Memory B cell (primary cell): ENCODE measurements at regions not wholly inside any gene's neighbourhood (a gene's known extent, or its start where the extent isn't known, plus 50 kb on each side); places are given as distances from the start of the nearest gene placed in this dataset.
"Not testable (repeated sequence)": the region's sequence is repeated elsewhere in the genome, so short reads cannot be mapped to it uniquely, and the experiment has no call there.

Source experiments
- ATAC-seq: fragments of 150-1000 bp; cut with Tn5 transposase; 2 replicates; pipeline ENCODE4 v1.10.0; 2021; ENCODE audit warnings: low read depth, mild to moderate bottlenecking, moderate library complexity
- DNase-seq, 2 donors: peaks; one replicate each; pipeline ENCODE4 v3.0.0; 2022; ENCODE audit warnings: low spot score in 2 of 2
- H3K27ac Mint-ChIP-seq: one replicate; pipeline ENCODE4 v1.8.0; 2022; ENCODE audit warnings: mild to moderate bottlenecking, moderate library complexity, mixed read lengths
- H3K27me3 Mint-ChIP-seq: one replicate; pipeline ENCODE4 v1.8.0; 2022; ENCODE audit warnings: mixed read lengths
- H3K36me3 Mint-ChIP-seq: one replicate; pipeline ENCODE4 v1.8.0; 2022; ENCODE audit warnings: mild to moderate bottlenecking, mixed read lengths
- H3K4me1 Mint-ChIP-seq: one replicate; pipeline ENCODE4 v1.8.0; 2022; ENCODE audit warnings: mixed read lengths
- H3K4me3 Mint-ChIP-seq: one replicate; pipeline ENCODE4 v1.8.0; 2022; ENCODE audit warnings: mild to moderate bottlenecking, moderate library complexity, mixed read lengths
- H3K9me3 Mint-ChIP-seq: one replicate; pipeline ENCODE4 v1.8.0; 2022; ENCODE audit warnings: mixed read lengths

- H3K27me3 Mint-ChIP-seq, result peaks cover 20% of the 10 kb centered on the region
- DNase-seq (no peak), ATAC-seq (no peak)
- no peaks in the 10 kb centered on the region for H3K36me3 Mint-ChIP-seq
- no peak overlapping the region for H3K4me3 Mint-ChIP-seq
- no peak overlapping the region for H3K27ac Mint-ChIP-seq
- H3K4me1 Mint-ChIP-seq, result no peaks in the 10 kb centered on the region
- peaks cover 5% of the 10 kb centered on the region for H3K9me3 Mint-ChIP-seq
Measured at GRCh38 chr3:170801597-170801996, 68.4 kb downstream of the RPL22L1 start.

GRCh38 chr3:170800275-170800674, 69.7 kb downstream of the RPL22L1 start:
- peaks cover 20% of the 10 kb centered on the region for H3K27me3 Mint-ChIP-seq
- not testable (repeated sequence) for H3K36me3 Mint-ChIP-seq, H3K9me3 Mint-ChIP-seq, ATAC-seq, H3K4me3 Mint-ChIP-seq, H3K27ac Mint-ChIP-seq, H3K4me1 Mint-ChIP-seq, DNase-seq

GRCh38 chr3:170799009-170799408, 71.0 kb downstream of the RPL22L1 start:
- DNase-seq (no peak), ATAC-seq (no peak)
- H3K4me1 Mint-ChIP-seq, result no peaks in the 10 kb centered on the region
- H3K27me3 Mint-ChIP-seq, result peaks cover 16% of the 10 kb centered on the region
- H3K4me3 Mint-ChIP-seq, result no peak overlapping the region
- H3K36me3 Mint-ChIP-seq, result no peaks in the 10 kb centered on the region
- H3K27ac Mint-ChIP-seq, result no peak overlapping the region
- no peaks in the 10 kb centered on the region for H3K9me3 Mint-ChIP-seq

- no peak for DNase-seq
- Mint-ChIP-seq H3K4me1 (no peaks in the 10 kb centered on the region), H3K27me3 (peaks cover 13% of the 10 kb centered on the region), H3K9me3 (no peaks in the 10 kb centered on the region), H3K36me3 (no peaks in the 10 kb centered on the region), H3K4me3 (no peak overlapping the region), H3K27ac (no peak overlapping the region)
- no peak for ATAC-seq
Measured at GRCh38 chr3:170797685-170798084, 72.3 kb downstream of the RPL22L1 start.

GRCh38 chr3:170792471-170792870, 77.5 kb downstream of the RPL22L1 start:
- H3K27me3 Mint-ChIP-seq, result peaks cover 8% of the 10 kb centered on the region
- no peak for DNase-seq
- H3K36me3 Mint-ChIP-seq, result no peaks in the 10 kb centered on the region
- H3K27ac Mint-ChIP-seq, result no peak overlapping the region
- peaks cover 1% of the 10 kb centered on the region for H3K9me3 Mint-ChIP-seq
- no peaks in the 10 kb centered on the region for H3K4me1 Mint-ChIP-seq
- no peak overlapping the region for H3K4me3 Mint-ChIP-seq
- no peak for ATAC-seq

- Mint-ChIP-seq H3K27ac (no peak overlapping the region), H3K4me3 (no peak overlapping the region), H3K27me3 (peaks cover 10% of the 10 kb centered on the region), H3K9me3 (peaks cover 2% of the 10 kb centered on the region), H3K4me1 (no peaks in the 10 kb centered on the region), H3K36me3 (no peaks in the 10 kb centered on the region)
- DNase-seq, result no peak
- no peak for ATAC-seq
Measured at GRCh38 chr3:170790647-170791046, 79.3 kb downstream of the RPL22L1 start.

GRCh38 chr3:170787464-170787863, 82.5 kb downstream of the RPL22L1 start:
- Mint-ChIP-seq H3K4me1 (no peaks in the 10 kb centered on the region), H3K27me3 (peaks cover 14% of the 10 kb centered on the region), H3K9me3 (peaks cover 2% of the 10 kb centered on the region), H3K27ac (no peak overlapping the region), H3K36me3 (no peaks in the 10 kb centered on the region), H3K4me3 (no peak overlapping the region)
- ATAC-seq, result no peak
- DNase-seq, result no peak

- Mint-ChIP-seq H3K4me1 (no peaks in the 10 kb centered on the region), H3K36me3 (no peaks in the 10 kb centered on the region), H3K27ac (no peak overlapping the region), H3K27me3 (peaks cover 17% of the 10 kb centered on the region), H3K4me3 (no peak overlapping the region), H3K9me3 (peaks cover 2% of the 10 kb centered on the region)
- DNase-seq, result no peak
- no peak for ATAC-seq
Measured at GRCh38 chr3:170785454-170785853, 84.5 kb downstream of the RPL22L1 start.

GRCh38 chr3:170784406-170784805, 85.6 kb downstream of the RPL22L1 start:
- ATAC-seq, result no peak
- H3K27ac Mint-ChIP-seq, result no peak overlapping the region
- H3K4me1 Mint-ChIP-seq, result no peaks in the 10 kb centered on the region
- no peak for DNase-seq
- peaks cover 2% of the 10 kb centered on the region for H3K9me3 Mint-ChIP-seq
- H3K4me3 Mint-ChIP-seq, result no peak overlapping the region
- peaks cover 18% of the 10 kb centered on the region for H3K27me3 Mint-ChIP-seq
- H3K36me3 Mint-ChIP-seq, result no peaks in the 10 kb centered on the region

- Mint-ChIP-seq H3K9me3 (peaks cover 2% of the 10 kb centered on the region), H3K27me3 (peaks cover 15% of the 10 kb centered on the region), H3K4me1 (no peaks in the 10 kb centered on the region), H3K27ac (no peak overlapping the region), H3K4me3 (no peak overlapping the region), H3K36me3 (peaks cover 1% of the 10 kb centered on the region)
- ATAC-seq (no peak), DNase-seq (no peak)
Measured at GRCh38 chr3:170780955-170781354, 89.0 kb downstream of the RPL22L1 start.

GRCh38 chr3:170780471-170780870, 89.5 kb downstream of the RPL22L1 start:
- peaks cover 14% of the 10 kb centered on the region for H3K27me3 Mint-ChIP-seq
- H3K4me3 Mint-ChIP-seq, result no peak overlapping the region

GRCh38 chr3:170778240-170779217, 91.5 kb downstream of the RPL22L1 start:
- H3K9me3 Mint-ChIP-seq, result peaks cover 2% of the 10 kb centered on the region
- no peaks in the 10 kb centered on the region for H3K4me1 Mint-ChIP-seq
- no peak overlapping the region for H3K4me3 Mint-ChIP-seq
- H3K36me3 Mint-ChIP-seq, result peaks cover 1% of the 10 kb centered on the region
- no peak overlapping the region for H3K27ac Mint-ChIP-seq
- ATAC-seq, result no peak
- DNase-seq, result no peak
- peaks cover 11% of the 10 kb centered on the region for H3K27me3 Mint-ChIP-seq

More at GRCh38 chr3:170780471-170780870, 89.5 kb downstream of the RPL22L1 start:
- ATAC-seq (no peak), DNase-seq (no peak)
- no peak overlapping the region for H3K27ac Mint-ChIP-seq
- H3K4me1 Mint-ChIP-seq, result no peaks in the 10 kb centered on the region
- peaks cover 2% of the 10 kb centered on the region for H3K9me3 Mint-ChIP-seq
- peaks cover 1% of the 10 kb centered on the region for H3K36me3 Mint-ChIP-seq

- ATAC-seq, result no peak
- no peak for DNase-seq
- no peaks in the 10 kb centered on the region for H3K4me1 Mint-ChIP-seq
- H3K27me3 Mint-ChIP-seq, result peaks cover 9% of the 10 kb centered on the region
- H3K9me3 Mint-ChIP-seq, result peaks cover 2% of the 10 kb centered on the region
- H3K36me3 Mint-ChIP-seq, result peaks cover 1% of the 10 kb centered on the region
- H3K4me3 Mint-ChIP-seq, result no peak overlapping the region
- H3K27ac Mint-ChIP-seq, result no peak overlapping the region
Measured at GRCh38 chr3:170777564-170777926, 92.5 kb downstream of the RPL22L1 start.

- DNase-seq, result no peak
- H3K9me3 Mint-ChIP-seq, result peaks cover 2% of the 10 kb centered on the region
- peaks cover 1% of the 10 kb centered on the region for H3K36me3 Mint-ChIP-seq
- H3K27ac Mint-ChIP-seq, result no peak overlapping the region
- H3K27me3 Mint-ChIP-seq, result peaks cover 9% of the 10 kb centered on the region
- H3K4me1 Mint-ChIP-seq, result no peaks in the 10 kb centered on the region
- no peak overlapping the region for H3K4me3 Mint-ChIP-seq
- ATAC-seq, result no peak
Measured at GRCh38 chr3:170776887-170777563, 93.0 kb downstream of the RPL22L1 start.
